GM21786 (cell line): ENCODE measurements at regions not wholly inside any gene's neighbourhood (a gene's known extent, or its start where the extent isn't known, plus 50 kb on each side); places are given as distances from the start of the nearest gene placed in this dataset.
"Not testable (repeated sequence)": the region's sequence is repeated elsewhere in the genome, so short reads cannot be mapped to it uniquely, and the experiment has no call there.

Experiments used
- ATAC-seq: cut with Tn5 transposase; IDR thresholded peaks from one replicate; pipeline ENCODE4 v1.9.1; 2021; ENCODE audit not compliant: unreplicated experiment

DNA sequence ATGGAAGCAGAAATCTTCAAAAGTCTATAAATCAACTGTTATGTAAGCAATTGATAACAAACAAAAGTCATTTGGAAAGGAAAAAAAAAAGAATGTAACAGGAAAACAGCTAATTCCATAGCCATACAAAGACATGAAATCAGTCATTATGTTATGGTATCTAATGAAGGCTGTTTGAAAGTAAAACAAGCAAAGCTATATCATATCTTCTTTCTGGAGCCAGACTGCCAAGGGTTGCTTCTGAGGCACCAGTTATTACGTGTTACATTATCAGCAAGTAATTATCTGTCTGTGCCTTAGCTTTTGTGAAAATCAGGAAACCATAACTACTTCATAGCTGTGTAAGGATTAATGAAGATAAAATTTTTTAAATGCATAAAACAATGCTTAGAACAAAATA, 480.2 kb downstream of the FAT4 start:
- ATAC-seq, result no peak

DNA sequence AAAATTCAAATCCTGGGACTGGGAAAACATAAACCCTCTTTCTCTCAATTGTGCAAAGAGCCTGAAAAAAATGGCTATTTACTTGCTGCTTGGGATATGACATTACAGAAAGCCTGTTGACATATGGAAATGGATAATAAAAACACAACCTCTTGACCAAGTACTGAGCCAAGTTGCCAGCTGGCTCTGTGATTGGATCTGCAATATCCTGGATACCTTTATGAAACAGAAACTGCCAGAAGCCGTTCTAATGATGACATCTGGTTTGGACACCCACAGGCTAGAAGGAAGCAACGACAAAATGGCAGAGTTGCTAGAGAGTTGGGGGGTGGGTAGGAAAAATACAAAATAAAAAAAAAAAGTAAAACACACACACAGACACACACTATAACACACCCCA, 481.4 kb downstream of the FAT4 start:
- ATAC-seq, result no peak

DNA sequence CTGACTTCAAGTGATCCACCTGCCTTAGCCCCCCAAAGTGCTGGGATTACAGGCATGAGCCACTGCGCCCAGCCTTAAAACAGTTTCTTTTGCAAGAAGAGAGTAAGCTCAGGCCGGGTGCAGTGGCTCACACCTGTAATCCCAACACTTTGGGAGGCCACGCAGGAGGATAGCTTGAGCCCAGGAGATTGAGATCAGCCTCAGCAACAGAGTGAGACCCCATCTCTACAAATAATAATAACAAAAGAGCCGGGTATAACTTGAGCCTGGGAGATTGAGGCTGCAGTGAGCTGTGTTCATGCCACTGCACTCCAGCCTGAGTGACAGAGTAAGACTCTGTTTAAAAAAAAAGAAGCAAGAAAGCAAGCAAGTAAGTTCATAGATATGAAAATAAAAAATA, 482.9 kb downstream of the FAT4 start:
- ATAC-seq, result not testable (repeated sequence)

DNA sequence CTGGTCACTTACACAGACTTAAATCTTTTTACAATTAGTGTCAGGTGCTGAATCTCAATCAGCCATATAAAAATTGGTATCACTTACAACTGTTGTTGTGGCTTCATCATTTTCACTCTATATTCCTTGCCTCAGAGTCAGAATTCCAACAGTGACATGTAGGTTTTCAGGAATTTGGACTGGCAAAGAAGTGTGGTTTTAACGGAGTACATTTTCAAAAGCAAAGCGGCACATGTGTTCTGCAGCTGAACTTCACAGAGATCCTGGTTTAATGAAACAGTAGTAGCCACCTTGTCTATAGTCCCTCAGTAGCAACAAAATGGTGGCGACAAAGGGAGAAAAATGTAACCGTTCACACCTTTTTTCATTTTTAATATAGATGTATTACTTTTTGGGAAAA, 486.6 kb downstream of the FAT4 start:
- no peak for ATAC-seq

DNA sequence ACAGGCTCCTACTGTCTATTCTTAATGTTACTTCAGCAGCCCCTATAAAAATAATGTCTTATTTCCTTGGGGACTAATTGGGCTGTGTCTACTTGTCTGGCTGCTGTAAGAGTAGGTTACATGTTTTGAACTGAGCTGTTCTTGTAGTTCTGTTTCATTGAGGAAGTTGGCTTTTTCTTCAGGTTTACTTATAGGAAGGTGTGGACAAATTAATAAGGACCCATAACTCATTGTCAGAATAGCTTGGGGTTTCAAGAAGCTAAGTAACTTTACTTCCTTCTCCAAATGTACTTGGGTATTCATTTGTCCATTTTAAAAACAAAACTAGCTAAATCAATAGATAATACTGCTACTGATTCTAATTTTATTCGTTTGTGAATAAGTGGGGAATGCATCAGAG, 487.2 kb downstream of the FAT4 start:
- no peak for ATAC-seq

DNA sequence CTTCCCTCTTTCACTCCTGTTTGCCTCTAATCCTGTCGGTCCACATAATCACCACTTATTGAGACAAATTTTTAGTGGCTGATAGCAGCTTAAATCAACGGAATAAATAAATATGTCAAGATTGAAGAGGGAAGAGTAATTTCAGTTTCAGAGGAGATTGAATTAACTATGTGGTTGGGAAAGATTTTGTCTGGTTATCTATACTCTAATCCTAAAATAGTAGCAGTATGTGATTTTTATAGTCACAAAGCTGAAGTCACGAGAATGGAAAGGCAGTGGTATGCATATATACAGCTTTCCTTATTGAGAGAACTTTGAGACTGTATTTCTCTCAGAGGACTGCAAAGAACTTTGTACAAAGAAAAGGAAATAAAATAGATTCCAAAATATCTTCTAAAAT, 493.3 kb downstream of the FAT4 start:
- no peak for ATAC-seq

DNA sequence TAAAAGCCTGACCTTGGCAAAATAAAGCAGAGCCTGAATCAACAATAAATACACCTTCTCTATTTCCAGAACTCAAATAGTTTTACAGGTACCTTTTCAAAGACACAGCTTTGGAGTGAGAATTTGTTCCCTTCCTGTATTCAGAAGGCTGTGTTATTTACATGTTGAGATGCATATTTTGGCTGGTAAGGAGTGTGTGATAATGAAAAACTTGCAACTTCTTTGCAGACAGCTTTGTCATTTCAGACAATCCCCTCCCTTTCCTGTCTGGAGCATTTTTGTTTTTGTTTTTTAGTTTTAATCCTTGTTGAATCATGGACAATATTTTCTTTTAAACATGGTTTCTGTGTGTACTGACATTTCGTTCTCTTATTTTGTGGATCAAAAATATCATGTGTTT, 493.8 kb downstream of the FAT4 start:
- no peak for ATAC-seq

DNA sequence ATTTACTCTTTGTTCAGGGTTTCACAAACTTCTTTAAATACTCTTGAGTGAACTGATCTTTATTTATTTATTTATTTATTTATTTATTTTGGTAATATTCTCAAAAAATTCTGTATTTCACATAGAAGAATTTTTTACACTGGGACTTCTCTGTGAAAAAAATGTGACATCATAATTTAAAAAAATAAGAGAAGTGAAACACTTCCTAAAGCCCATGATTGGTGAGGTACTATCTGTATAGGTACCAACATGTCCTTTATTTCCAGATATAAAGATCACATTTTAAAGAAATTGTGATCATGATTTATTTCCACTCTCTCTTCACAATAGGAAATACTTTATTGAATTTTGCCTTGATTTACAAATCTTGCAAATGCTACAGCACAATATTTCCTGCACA, 497.1 kb downstream of the FAT4 start:
- ATAC-seq, result no peak

DNA sequence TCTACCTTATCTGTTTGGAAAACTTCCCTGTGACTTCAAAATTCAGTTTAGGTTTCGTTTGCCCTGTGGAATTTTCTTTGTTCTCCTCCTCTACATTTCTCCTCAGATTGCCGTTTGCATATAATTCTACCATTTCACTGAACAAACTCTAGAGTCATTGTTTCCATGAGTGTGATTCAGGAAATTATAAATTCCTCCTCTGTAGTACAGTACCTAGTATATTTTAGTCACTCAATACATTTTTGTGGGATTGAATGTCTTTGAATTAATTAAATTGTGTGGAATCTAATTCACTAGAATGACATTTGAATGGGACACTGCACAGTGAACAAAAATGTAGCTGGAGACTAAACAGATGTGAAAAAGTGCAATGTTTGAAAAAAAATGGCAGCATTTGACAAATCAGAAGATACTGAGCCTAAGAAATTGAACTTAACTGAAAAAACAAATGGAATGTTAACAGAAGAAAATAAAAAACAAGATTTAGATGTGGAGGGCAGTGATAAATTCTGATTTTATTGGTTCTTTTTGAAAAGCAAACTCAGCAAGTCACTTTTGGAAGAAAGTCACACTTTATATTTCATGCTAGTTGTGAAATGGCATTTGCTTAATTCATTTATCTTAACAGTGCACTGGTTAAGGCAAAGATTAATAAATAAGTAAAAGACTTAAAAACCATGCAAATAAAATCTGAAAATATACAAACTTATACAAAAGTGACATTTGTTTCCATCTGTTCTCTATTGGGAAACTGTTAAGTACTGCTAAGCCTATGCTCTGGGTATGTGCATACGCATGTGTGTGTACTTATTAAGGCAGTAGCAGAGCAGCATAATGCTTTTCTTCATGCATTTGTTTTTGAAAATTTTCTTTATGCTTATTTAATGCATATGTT, 512.3 kb downstream of the FAT4 start:
- no peak for ATAC-seq

DNA sequence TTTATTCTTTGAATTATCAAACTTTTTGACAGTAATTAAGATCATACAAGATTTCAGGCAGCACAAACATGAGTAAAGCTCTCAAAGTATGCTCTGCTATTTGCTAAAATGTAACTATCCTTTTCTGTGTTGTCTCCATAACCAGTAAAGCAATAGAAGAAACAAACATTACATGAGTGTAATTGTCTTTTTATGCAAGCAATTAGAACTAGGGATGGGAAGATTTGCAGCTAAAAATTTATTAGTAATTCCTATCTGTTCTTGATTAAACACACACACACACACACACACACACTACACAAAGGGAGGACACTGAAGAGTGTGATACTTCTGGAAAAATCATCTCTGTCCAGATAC, 512.9 kb downstream of the FAT4 start:
- ATAC-seq, result no peak

DNA sequence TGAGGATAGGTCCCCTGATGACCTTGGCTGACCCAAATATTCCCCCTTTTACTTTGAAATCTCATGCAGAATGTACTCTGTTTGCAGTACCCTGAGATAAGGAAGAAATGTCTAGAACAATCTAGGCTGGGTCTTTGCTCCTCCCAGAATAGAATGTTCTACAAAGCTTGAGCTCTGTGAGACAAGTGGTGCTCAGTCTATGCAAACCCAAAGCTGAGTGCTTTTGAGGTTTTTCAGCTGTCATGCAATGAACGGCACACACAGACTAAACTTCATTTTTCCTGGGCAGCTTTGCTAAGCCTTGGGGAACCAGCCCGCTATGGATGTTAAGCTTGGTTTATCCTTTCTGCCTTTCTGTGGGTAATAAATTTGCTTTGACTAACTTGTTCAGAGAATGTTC, 513.6 kb downstream of the FAT4 start:
- ATAC-seq, result no peak

DNA sequence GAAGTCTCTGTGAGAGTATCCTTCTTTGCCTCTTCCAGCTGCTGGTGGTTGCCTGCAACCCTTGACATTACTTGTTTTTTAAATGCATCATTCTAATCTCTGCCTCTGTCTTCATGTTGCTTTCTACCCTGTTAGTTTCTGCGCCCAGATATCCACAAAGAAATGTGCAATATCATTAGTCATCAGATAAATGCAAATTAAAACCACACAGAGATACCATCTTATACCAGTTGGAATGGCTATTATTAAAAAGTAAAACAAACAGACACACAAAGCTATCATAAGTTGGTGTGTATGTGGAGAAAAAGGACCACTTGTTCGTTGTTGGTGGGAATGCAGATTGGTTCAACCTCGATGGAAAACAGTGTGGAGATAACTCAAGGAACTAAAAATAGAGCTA, 517.4 kb downstream of the FAT4 start:
- ATAC-seq, result no peak

DNA sequence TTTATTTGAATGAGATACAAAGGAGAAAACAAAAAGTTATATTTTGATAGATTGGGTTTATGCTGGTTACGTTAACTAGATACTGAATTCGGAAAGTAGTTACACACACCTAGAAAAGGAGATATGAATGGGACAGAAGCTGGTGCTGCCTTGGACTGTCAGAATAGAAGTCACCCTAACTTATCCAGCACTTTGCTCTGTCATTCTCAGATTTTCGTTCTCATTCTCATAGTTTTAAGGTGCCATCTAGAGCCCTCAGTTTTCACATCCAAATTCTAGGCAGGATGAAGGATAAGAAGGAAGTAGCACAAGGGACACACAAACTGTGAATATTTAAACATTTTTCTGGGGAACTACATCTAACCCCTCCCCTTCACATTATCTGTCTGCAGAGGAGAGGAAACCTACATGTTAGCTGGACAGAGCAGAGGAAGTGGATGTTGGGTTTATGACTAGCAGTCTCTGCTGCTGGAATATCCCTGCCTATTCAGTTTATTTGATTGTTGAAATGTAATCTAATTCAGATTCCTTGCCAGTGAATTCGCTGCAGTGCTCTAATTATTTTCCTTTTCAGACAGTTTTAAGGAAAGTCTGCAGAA, 521.9 kb downstream of the FAT4 start:
- no peak for ATAC-seq

DNA sequence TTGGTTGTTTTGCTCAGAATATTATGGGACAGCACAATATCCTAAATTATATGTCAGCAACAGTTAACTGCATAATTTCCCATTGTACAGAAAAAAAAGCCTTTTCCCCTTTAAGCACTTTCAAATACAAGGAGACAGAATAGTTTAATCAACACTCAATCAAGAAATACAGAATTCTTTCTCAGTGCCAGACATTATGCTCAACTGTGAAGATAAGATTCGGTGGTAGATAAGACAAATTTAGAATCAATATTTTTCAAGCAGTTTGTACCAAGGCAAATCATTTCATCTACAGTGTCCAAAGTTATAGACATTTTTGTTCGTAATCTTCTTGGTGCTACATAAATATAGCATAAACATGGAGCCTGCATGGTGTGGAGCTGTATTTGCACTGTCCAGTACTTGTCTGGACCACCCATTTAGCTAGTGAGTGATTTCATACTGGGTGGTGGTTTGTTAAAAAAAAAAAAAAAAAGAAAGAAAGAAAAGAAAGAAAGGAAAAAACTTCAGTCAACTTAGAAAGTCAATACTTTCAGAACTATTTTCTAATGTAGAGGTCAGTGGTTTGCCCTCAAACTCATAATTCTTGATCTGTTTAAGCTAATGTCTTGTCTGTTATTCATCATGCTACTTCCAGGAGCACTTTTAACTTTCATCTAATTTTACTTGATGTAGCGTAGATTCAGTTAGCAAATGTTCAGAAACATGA, 522.9 kb downstream of the FAT4 start:
- no peak for ATAC-seq

DNA sequence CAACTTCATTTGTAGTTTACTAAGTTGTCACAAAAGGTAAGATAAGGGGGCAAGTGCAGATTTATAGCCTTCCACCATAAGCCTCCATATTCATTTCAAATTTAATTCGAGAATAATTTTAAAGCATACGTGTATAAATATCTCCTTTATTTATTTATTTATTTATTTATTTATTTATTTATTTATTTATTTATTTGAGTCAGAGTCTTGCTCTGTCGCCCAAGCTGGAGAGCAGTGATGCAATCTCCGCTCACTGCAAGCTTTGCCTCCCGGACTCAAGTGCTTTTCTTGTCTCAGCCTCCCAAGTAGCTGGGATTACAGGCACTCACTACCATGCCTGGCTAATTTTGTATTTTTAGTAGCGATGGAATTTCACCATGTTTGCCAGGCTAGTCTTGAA, 523.4 kb downstream of the FAT4 start:
- ATAC-seq, result no peak

DNA sequence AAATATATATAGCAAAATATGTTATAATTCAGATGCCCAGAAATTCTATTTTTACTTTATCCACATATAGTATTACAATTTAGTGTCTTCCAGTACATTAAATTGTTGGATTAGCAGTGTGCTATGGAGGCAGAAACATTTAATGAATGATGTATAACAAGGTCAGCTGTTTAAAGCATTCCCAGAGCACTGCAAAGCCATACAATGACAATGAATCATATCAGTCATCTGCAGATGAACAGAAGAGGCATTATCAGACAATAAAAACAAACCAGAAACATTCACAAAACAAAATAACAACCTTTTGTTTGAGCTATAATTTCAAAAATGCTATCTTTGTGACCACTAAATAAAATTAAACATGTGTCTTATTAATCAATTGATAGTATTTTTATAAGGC, 524.2 kb downstream of the FAT4 start:
- ATAC-seq, result no peak

DNA sequence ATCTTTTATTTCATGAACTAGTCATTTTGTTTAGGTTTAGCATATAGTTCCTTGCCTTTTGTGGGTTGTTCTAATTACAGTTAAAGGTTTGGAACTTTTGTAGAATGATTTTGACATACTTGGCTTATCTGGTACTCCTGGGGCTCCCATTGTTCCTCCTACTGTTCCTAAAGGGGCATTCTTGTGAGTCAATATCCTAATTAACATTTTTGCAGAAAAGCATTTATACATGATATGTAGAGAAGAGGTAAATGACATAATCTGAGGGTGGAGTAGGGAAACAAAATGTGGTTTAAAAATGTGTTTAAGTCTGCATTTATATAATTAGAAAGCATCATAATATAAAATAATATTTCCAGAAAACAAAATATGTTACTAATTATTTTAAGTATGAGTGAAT, 529.2 kb downstream of the FAT4 start:
- no peak for ATAC-seq

DNA sequence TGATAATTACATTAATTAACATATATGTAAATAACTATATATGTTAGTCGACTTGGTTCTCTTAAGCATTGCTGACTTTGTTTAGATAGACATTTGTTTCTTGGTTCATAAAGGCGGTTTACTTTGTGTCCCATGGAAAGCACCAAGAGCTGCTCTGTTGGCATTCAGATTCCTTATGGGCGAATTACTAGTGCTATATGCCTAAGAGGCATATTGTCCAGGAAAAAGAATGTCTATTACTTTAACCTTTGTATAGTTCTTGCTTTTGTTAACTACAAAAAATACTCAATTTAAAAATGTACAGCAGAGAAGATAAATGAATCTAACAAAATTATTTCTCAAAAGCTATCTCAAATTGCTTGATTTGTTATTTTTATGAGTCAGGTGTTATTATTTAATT, 532.8 kb downstream of the FAT4 start:
- ATAC-seq, result no peak

DNA sequence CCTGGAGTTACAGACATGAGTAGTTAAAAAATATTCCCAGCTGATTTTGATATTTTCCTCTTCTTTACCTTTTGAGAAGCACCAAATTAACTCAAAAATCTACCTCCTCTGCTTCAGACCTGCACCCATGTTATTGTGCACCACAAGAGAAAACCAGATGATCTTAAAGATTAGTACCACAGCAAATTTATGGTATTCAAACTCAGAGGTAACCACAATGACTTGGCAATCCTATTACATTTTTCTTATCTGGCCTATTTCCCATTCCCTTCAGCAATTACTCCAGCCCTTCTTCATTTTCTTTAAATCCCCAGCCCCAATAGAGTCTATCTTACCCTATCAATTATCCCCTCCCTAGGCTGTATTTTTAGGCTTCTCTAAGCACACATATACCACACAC, 535.1 kb downstream of the FAT4 start:
- ATAC-seq, result no peak

DNA sequence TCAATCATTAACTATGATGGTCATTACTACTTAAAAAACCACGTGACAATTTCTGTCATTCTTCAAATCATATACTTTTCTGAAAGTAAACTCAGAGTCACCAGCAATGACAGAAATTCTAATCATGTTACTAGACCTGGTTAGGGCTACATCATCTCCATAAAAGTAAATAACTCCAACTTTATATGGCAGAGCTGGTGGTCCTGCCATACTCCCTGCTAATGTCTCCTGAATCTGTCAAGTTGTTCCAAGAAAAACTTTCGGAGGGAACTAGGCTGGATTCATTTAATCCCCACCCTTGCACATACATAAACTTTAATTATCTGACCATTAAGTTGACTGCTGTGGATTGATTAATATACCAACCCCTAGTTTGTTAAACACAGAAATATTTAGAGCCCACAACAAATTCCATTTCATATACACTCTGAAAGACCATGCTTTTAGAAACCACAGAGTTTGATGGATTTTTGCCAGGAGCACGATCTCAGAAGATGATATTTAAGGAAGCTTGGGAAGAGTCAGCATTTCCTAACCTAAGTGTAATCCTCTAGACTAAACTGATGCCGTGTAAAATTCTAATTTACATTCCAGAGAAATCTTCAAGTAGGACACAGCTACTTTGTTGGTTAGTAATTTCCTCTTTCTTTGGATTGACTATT, 577.0 kb downstream of the FAT4 start:
- no peak for ATAC-seq

DNA sequence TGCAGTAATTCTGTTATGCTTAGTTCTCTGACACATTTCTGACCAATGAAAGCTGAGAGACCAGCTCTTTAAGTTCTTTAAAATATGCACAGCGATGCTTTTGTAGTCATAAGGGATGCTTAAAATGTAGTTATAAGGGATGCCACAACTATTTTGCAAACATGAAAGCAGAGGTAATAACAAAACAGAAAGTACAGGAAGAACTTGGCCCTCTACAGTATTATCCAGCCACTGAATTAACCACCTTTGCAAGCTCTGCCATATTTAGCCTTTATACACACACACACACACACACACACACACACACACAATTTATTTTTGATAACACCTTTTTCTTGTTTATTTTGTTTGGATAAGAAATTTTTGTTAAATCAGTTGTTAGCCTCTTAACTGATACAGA, 590.0 kb downstream of the FAT4 start:
- no peak for ATAC-seq

DNA sequence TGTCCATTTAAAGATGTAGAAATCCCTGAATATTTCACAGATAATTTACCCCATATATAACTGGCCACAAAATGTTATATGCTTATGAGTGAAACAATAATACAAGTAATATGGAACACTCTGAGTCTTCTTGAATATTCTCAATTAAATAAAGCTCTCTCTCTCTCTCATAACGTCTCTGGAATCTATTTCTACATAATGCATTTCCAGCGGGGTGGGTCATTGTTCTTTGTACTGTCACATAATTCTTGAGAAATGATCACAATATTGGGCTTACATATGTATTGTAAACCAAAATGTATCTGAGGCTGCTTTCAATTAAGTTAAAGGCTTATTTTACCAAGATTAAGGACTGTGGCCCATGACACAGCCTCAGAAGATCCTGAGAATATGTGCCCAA, 596.3 kb downstream of the FAT4 start:
- no peak for ATAC-seq
